Body of pancreas (tissue), 4 donors: ENCODE measurements at regions not wholly inside any gene's neighbourhood (a gene's known extent, or its start where the extent isn't known, plus 50 kb on each side); places are given as distances from the start of the nearest gene placed in this dataset.

Experiments used
- ATAC-seq: fragments of 150-250 bp; one replicate; pipeline ENCODE4 v1.9.1; 2016
- DNase-seq, 4 donors: peaks; one replicate each; pipeline ENCODE4 v3.0.0-alpha.2; 2019
- H3K27ac ChIP-seq, 4 donors: fragments of 200-600 bp; sonication (generic); 1 replicate in 3 of 4; 2 replicates in 1 of 4; pipeline versions ENCODE4 v1.5.1 to v1.6.1; 2016 to 2019; ENCODE audit warnings: mild to moderate bottlenecking in 1 of 4, mixed read lengths in 1 of 4, moderate library complexity in 1 of 4
- H3K27me3 ChIP-seq, 2 donors: fragments of 200-600 bp; sonication (generic); one replicate each; pipeline ENCODE4 v1.6.0; 2016; ENCODE audit warnings: mild to moderate bottlenecking in 1 of 2
- H3K36me3 ChIP-seq, 2 donors: fragments of 200-600 bp; sonication (generic); replicated peaks in 1 of 2; 2 replicates each; pipeline ENCODE4 v1.5.1; 2016; ENCODE audit warnings: low read depth in 2 of 2; ENCODE audit not compliant: insufficient read depth in 1 of 2
- H3K4me1 ChIP-seq: fragments of 200-600 bp; sonication (generic); one replicate; pipeline ENCODE4 v1.6.0; 2016
- H3K4me3 ChIP-seq, 2 donors: fragments of 200-600 bp; sonication (generic); 1 replicate in 1 of 2; 2 replicates in 1 of 2; pipeline ENCODE4 v1.5.1; 2016 to 2019
- H3K9me3 ChIP-seq, 3 donors: fragments of 200-600 bp; sonication (generic); 1 replicate in 2 of 3; 2 replicates in 1 of 3; pipeline ENCODE4 v1.5.1; 2016
- CTCF ChIP-seq, 7 experiments: fragments of 450-650 bp in 4 of 7; fragments of 200-600 bp in 3 of 7; sonication (generic) in 3 of 7; IDR thresholded peaks; one replicate each; pipeline ENCODE4 v1.5.1; 2016 to 2019; ENCODE audit warnings: antibody characterized with exemption in 7 of 7
- POLR2A ChIP-seq, 3 donors: fragments of 450-650 bp; IDR thresholded peaks; one replicate each; pipeline ENCODE4 v1.6.1; 2016; ENCODE audit warnings: antibody characterized with exemption in 3 of 3, mild to moderate bottlenecking in 2 of 3
- WGBS, 2 donors: methylation state at CpG; one replicate each; pipeline ENCODE4 v1.1.5; 2017; 5-methylcytosine and 5-hydroxymethylcytosine counted together
- intact Hi-C: fragments of 100-400 bp; cut with DNase I; formaldehyde crosslinking; loops from one replicate; pipeline ENCODE4 v1.15.1; 2023

- no peaks in the 10 kb centered on the region for H3K27me3 ChIP-seq
- H3K9me3 ChIP-seq = no peaks in the 10 kb centered on the region
- WGBS, 2 donors = 58% methylated on average over 8 of the region's 8 CpGs
- DNase-seq (no peak), ATAC-seq (no peak)
- H3K27ac ChIP-seq = no peak overlapping the region
- no peaks in the 10 kb centered on the region for H3K4me1 ChIP-seq
- H3K4me3 ChIP-seq = no peak overlapping the region
- TF ChIP-seq POLR2A (IDR thresholded peaks at IDR 0.05) (no peak), CTCF (IDR thresholded peaks at IDR 0.05) (no peak)
- intact Hi-C loops = no loop called here
- no peaks in the 10 kb centered on the region for H3K36me3 ChIP-seq
Measured at GRCh38 chr4:188821500-188821899, 682.3 kb downstream of the TRIML1 start.

- DNase-seq (peak in 1 of 4 donors; percentile 10), ATAC-seq (no peak)
- Histone ChIP-seq H3K4me3 (no peak overlapping the region), H3K4me1 (no peaks in the 10 kb centered on the region), H3K9me3 (no peaks in the 10 kb centered on the region), H3K36me3 (no peaks in the 10 kb centered on the region), H3K27ac (no peak overlapping the region), H3K27me3 (no peaks in the 10 kb centered on the region)
- intact Hi-C loops = no loop called here
- 46 to 55% methylated on average over 2 of the region's 2 CpGs for WGBS, 2 donors
- TF ChIP-seq CTCF (IDR thresholded peaks at IDR 0.05) (no peak), POLR2A (IDR thresholded peaks at IDR 0.05) (no peak)
Measured at GRCh38 chr4:188822698-188823097, 683.5 kb downstream of the TRIML1 start.

GRCh38 chr4:188824553-188824952, 685.3 kb downstream of the TRIML1 start:
- no peak for ATAC-seq
- Histone ChIP-seq H3K27ac (no peak overlapping the region), H3K9me3 (no peaks in the 10 kb centered on the region), H3K4me1 (no peaks in the 10 kb centered on the region), H3K36me3 (no peaks in the 10 kb centered on the region), H3K4me3 (no peak overlapping the region), H3K27me3 (no peaks in the 10 kb centered on the region)
- TF ChIP-seq POLR2A (IDR thresholded peaks at IDR 0.05) (no peak), CTCF (IDR thresholded peaks at IDR 0.05) (no peak)
- intact Hi-C loops = no loop called here
- DNase-seq = no peak
- WGBS, 2 donors = 81 to 91% methylated on average over 17 of the region's 17 CpGs

- no peaks in the 10 kb centered on the region for H3K36me3 ChIP-seq
- H3K4me3 ChIP-seq = no peak overlapping the region
- H3K9me3 ChIP-seq = no peaks in the 10 kb centered on the region
- ATAC-seq (no peak), DNase-seq (no peak)
- no peak overlapping the region for H3K27ac ChIP-seq
- TF ChIP-seq POLR2A (IDR thresholded peaks at IDR 0.05) = no peak
- TF ChIP-seq CTCF (IDR thresholded peaks at IDR 0.05) = no peak
- H3K27me3 ChIP-seq = no peaks in the 10 kb centered on the region
- intact Hi-C loops = no loop called here
- H3K4me1 ChIP-seq = no peaks in the 10 kb centered on the region
Measured at GRCh38 chr4:188826393-188826792, 687.2 kb downstream of the TRIML1 start.

GRCh38 chr4:188839704-188840103, 700.5 kb downstream of the TRIML1 start:
- Histone ChIP-seq H3K4me1 (no peaks in the 10 kb centered on the region), H3K27me3 (no peaks in the 10 kb centered on the region), H3K9me3 (no peaks in the 10 kb centered on the region), H3K27ac (no peak overlapping the region), H3K36me3 (no peaks in the 10 kb centered on the region), H3K4me3 (no peak overlapping the region)
- ATAC-seq = no peak
- WGBS, 2 donors = 41 to 58% methylated on average over 1 of the region's 1 CpG
- DNase-seq = no peak
- intact Hi-C loops = no loop called here
- no peak for TF ChIP-seq POLR2A (IDR thresholded peaks at IDR 0.05)
- no peak for TF ChIP-seq CTCF (IDR thresholded peaks at IDR 0.05)
